ENCODE measurements at regions not wholly inside any gene's neighbourhood (a gene's known extent, or its start where the extent isn't known, plus 50 kb on each side); places are given as distances from the start of the nearest gene placed in this dataset.

GRCh38 chr2:155802888-155803287, 529.6 kb downstream of the NR4A2 start:
- no peak for TF ChIP-seq CTCF (IDR thresholded peaks at IDR 0.05)
- TF ChIP-seq POLR2A (IDR thresholded peaks at IDR 0.05), result no peak
- TF ChIP-seq POLR2AphosphoS5 (IDR thresholded peaks at IDR 0.05; ENCODE audit: insufficient read depth in 1 of 2, low read depth in 1 of 2), result no peak
